ENCODE measurements at regions not wholly inside any gene's neighbourhood (a gene's known extent, or its start where the extent isn't known, plus 50 kb on each side); places are given as distances from the start of the nearest gene placed in this dataset.

- no peaks in the 10 kb centered on the region for H3K4me1 ChIP-seq (ENCODE audit: control insufficient read depth, low read length)
- no peaks in the 10 kb centered on the region for H3K9me2 ChIP-seq (replicated peaks; ENCODE audit: control insufficient read depth, low read length)
- no peaks in the 10 kb centered on the region for H3K36me3 ChIP-seq (ENCODE audit: control insufficient read depth, low read length)
- no peak overlapping the region for H3K4me3 ChIP-seq (ENCODE audit: low read length)
- H4K20me1 ChIP-seq (ENCODE audit: control insufficient read depth, insufficient read depth, low read depth, low read length): no peaks in the 10 kb centered on the region
- H3K27me3 ChIP-seq (ENCODE audit: control insufficient read depth, low read length): no peaks in the 10 kb centered on the region; the same call in 1 of the 2 replicates
- H3K9me3 ChIP-seq (ENCODE audit: control insufficient read depth, insufficient read depth, low read length): no peaks in the 10 kb centered on the region
- no peak overlapping the region for H3K27ac ChIP-seq (ENCODE audit: low read depth, low read length)
- no peaks in the 10 kb centered on the region for H3K79me2 ChIP-seq (ENCODE audit: control insufficient read depth, low read length)
- no peak overlapping the region for H3K4me2 ChIP-seq (ENCODE audit: low read length)
- no peak for TF ChIP-seq CTCF (IDR thresholded peaks at IDR 0.05; ENCODE audit: low read depth, low read length, poor library complexity, severe bottlenecking)
- no peak for TF ChIP-seq EZH2phosphoT487 (IDR thresholded peaks at IDR 0.05; ENCODE audit: borderline replicate concordance, low read length)
- H3F3A ChIP-seq (ENCODE audit: control insufficient read depth, insufficient read depth): no peaks in the 10 kb centered on the region
Measured at GRCh38 chr2:220704810-220705209, 867.3 kb downstream of the EPHA4 start.

GRCh38 chr2:220705678-220706077, 866.4 kb downstream of the EPHA4 start:
- Histone ChIP-seq H3K27me3 (ENCODE audit: control insufficient read depth, low read length) (no peaks in the 10 kb centered on the region; the same call in 1 of the 2 replicates), H3K4me2 (ENCODE audit: low read length) (no peak overlapping the region), H3K27ac (ENCODE audit: low read depth, low read length) (no peak overlapping the region), H3F3A (ENCODE audit: control insufficient read depth, insufficient read depth) (no peaks in the 10 kb centered on the region), H3K4me1 (ENCODE audit: control insufficient read depth, low read length) (no peaks in the 10 kb centered on the region), H3K79me2 (ENCODE audit: control insufficient read depth, low read length) (no peaks in the 10 kb centered on the region), H4K20me1 (ENCODE audit: control insufficient read depth, insufficient read depth, low read depth, low read length) (no peaks in the 10 kb centered on the region), H3K4me3 (ENCODE audit: low read length) (no peak overlapping the region), H3K9me2 (replicated peaks; ENCODE audit: control insufficient read depth, low read length) (no peaks in the 10 kb centered on the region), H3K36me3 (ENCODE audit: control insufficient read depth, low read length) (no peaks in the 10 kb centered on the region), H3K9me3 (ENCODE audit: control insufficient read depth, insufficient read depth, low read length) (peaks cover 2% of the 10 kb centered on the region; the same call in 1 of the 2 replicates)
- TF ChIP-seq EZH2phosphoT487 (IDR thresholded peaks at IDR 0.05; ENCODE audit: borderline replicate concordance, low read length) (no peak), CTCF (IDR thresholded peaks at IDR 0.05; ENCODE audit: low read depth, low read length, poor library complexity, severe bottlenecking) (no peak)

GRCh38 chr2:220707261-220707660, 864.8 kb downstream of the EPHA4 start:
- no peak overlapping the region for H3K4me3 ChIP-seq (ENCODE audit: low read length)
- no peaks in the 10 kb centered on the region for H3F3A ChIP-seq (ENCODE audit: control insufficient read depth, insufficient read depth)
- H4K20me1 ChIP-seq (ENCODE audit: control insufficient read depth, insufficient read depth, low read depth, low read length): no peaks in the 10 kb centered on the region
- H3K27me3 ChIP-seq (ENCODE audit: control insufficient read depth, low read length): no peaks in the 10 kb centered on the region; the same call in 1 of the 2 replicates
- no peaks in the 10 kb centered on the region for H3K9me2 ChIP-seq (replicated peaks; ENCODE audit: control insufficient read depth, low read length)
- no peaks in the 10 kb centered on the region for H3K36me3 ChIP-seq (ENCODE audit: control insufficient read depth, low read length)
- H3K4me1 ChIP-seq (ENCODE audit: control insufficient read depth, low read length): no peaks in the 10 kb centered on the region
- H3K4me2 ChIP-seq (ENCODE audit: low read length): no peak overlapping the region
- H3K79me2 ChIP-seq (ENCODE audit: control insufficient read depth, low read length): no peaks in the 10 kb centered on the region
- no peak for TF ChIP-seq CTCF (IDR thresholded peaks at IDR 0.05; ENCODE audit: low read depth, low read length, poor library complexity, severe bottlenecking)
- no peak for TF ChIP-seq EZH2phosphoT487 (IDR thresholded peaks at IDR 0.05; ENCODE audit: borderline replicate concordance, low read length)
- H3K27ac ChIP-seq (ENCODE audit: low read depth, low read length): no peak overlapping the region
- peaks cover 3% of the 10 kb centered on the region; the same call in 1 of the 2 replicates for H3K9me3 ChIP-seq (ENCODE audit: control insufficient read depth, insufficient read depth, low read length)
